Jurkat, Clone E6-1 (cell line): ENCODE measurements at regions not wholly inside any gene's neighbourhood (a gene's known extent, or its start where the extent isn't known, plus 50 kb on each side); places are given as distances from the start of the nearest gene placed in this dataset.
"Not testable (repeated sequence)": the region's sequence is repeated elsewhere in the genome, so short reads cannot be mapped to it uniquely, and the experiment has no call there.

Experiments
- DNase-seq: peaks from one replicate; pipeline ENCODE4 v3.0.0-alpha.2; 2011; ENCODE audit warnings: low read depth, low spot score
- H3K4me3 ChIP-seq: 2 replicates; pipeline ENCODE4 v1.5.1; 2011; ENCODE audit warnings: mild to moderate bottlenecking, low read length, control low read depth, moderate library complexity

DNA sequence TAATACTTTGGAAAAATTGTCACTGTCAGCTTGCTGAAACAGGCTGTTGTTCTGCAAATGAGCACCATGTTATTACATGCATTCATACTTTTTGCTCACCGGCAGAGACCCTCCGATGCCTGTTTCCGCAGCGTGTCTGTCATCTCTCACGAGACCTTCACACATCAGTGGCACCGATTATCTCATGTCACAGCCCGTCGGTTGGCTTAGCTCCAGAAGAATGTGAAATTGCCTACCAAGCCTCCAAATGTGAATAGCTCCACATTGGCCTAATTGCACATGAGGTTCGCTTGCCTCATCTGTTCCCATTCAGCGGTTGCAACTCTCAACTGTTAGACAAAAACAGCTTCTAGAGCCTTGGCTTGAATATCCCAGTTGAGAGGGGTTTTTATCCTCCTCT is 233.0 kb downstream of the ACTR3 start:
- H3K4me3 ChIP-seq, result no peak overlapping the region
- DNase-seq, result no peak

DNA sequence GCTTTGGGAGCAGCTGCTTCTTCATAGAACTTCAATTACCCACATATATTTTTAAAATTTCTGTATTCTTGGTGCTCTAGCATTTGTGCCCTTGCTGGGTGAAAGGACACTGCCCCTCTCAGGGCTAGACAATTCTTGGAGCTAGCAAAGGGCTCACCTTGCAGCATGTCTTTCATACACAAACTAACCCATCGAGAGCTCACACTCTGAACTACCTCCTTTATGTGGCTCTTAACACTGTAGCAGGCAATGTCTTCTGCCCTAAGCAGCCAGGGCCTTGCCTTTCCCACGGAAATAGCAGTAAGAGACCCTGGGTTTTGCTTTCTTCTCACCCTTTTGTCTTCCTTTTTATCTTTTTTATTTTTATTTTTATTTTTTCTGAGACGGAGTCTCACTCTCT is 234.0 kb downstream of the ACTR3 start:
- no peak overlapping the region for H3K4me3 ChIP-seq
- no peak for DNase-seq

DNA sequence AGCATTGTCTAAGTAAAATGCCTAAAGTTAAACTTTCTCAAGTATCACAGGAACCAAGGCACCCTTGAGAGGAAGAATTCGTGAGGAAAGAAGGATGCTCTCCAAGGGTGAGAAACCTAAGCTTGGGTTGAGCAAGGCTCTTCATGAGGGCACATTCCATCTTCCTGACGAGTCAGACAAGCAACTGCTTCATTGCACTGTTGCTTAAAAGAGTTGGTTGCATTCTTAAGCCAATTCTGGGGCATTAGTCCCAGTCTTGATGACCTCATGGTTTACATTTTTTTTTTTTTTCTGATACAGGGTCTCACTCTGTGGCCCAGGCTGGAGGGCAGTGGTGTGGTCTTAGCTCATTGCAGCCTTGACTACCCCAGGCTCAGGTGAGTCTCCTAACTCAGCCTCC is 237.5 kb downstream of the ACTR3 start:
- no peak for DNase-seq
- H3K4me3 ChIP-seq, result no peak overlapping the region

DNA sequence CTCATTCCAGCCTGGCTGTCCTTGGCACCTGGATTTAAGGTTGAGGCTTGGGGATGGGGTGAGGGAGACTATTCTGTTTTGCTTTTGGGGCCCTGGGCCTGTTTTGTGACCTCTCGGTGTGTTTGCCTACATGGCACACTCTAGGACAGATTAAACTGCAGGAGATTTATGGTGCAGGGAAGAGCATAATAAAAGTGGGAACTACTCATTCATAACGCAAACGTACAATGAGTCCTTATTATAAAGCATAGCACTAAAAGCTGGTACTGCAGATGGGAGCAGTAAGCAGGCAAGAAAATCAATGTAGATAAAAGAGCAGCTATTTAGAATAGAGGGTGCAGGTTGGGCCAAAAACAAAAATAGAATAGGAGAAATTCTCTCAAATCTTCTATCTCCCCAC is 238.4 kb downstream of the ACTR3 start:
- DNase-seq, result no peak

DNA sequence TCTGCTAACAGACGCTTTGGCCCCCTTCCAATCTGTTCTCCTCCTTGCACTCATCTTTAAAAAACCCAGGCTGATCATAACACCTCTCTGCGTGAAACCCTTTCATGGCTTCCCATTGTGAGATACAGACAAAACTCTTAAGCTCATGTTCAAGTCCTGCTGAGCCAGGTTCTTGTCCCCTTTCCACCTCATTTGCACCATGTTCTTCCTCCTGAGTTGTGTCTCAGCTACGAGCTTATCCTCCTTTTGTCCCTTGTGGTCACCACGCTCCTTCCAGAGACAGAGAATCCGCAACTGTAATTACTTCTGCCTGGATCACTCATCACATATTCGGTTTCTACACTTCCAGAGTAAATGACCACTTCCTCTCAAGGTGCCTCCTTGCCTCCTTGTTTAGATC is 238.8 kb downstream of the ACTR3 start:
- no peak overlapping the region for H3K4me3 ChIP-seq
- DNase-seq, result no peak

More for the DNA sequence above, 238.4 kb downstream of the ACTR3 start:
- H3K4me3 ChIP-seq, result no peak overlapping the region

DNA sequence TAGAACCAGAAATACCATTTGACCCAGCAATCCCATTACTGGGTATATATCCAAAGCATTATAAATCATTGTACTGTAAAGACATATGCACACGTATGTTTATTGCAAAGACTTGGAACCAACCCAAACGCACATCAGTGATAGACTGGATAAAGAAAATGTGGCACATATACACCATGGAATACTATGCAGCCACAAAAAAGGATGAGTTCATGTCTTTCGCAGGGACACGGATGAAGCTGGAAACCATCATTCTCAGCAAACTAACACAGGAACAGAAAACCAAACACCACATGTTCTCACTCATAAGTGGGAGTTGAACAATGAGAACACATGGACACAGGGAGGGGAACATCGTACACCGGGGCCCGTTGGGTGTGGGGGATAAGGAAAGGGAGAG is 242.2 kb downstream of the ACTR3 start:
- not testable (repeated sequence) for H3K4me3 ChIP-seq, DNase-seq

DNA sequence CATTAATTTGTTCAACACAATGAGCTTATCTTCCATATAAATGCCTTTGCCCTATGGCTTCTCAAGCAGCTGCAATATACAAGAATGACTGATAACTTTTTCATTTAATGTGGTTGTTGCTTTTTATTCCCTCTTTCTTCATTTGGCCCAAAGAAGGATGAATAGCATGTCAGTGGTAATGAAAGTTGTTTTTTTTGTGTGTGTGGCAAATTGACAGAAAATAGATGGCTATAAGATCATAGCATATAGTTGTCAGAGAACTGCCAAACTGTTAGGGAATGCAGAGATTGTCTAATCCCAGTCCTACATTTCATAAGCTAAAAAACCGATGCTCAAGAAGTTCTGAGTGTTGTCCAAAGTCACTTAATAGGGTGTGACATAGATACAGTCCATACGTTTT is 244.3 kb downstream of the ACTR3 start:
- no peak for DNase-seq
- no peak overlapping the region for H3K4me3 ChIP-seq

DNA sequence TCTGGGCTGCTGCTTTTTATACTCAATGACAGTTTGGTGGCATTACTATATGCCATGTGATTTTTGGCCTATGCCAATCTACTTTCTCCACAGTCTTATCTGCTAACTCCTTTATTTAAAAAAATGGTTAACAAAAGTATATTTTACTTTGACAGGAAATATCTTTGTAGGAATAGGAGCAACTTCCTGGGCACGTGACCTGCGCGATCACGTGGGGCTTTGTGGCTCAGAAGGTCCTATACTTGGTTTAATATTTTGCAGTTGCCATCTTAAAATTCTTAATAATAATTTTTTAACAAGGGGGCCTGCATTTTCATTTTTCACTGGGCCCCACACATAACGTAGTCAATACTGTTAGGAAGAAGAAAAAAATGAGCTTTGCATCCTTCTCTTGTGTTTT is 249.7 kb downstream of the ACTR3 start:
- H3K4me3 ChIP-seq, result no peak overlapping the region
- DNase-seq, result no peak

DNA sequence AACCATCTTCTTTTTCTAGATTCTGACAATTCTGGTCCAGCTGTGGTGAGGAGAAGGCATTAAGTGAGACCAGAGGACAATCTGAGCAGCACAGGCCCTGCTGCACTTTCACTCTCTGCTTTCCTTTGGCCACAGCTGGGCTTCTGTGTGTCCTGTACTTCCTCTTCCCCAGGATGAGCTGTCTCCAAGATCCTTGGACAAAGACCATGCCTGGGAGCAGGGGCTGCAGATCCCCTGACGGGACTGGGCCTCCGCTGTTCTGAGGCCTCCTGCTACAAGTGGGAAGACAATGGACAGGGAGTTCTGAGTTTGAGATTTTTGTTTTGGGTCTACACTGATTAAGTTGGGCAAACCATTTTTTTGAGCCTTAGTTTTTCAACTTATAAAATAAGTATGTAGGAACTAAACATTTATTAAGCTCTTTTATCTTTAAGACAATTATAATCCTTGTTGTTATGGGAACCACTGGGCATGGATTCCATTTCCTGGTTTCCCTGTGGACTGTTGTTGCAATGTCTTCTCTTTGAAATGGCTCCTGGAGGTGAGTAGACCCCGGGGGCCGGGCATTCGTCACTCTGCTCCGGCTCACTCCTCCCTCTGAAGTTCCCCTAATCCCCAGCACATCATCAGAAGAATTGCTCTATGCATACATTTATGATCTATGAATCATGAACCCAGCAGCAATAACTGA is 266.6 kb downstream of the ACTR3 start:
- DNase-seq, result no peak
- no peak overlapping the region for H3K4me3 ChIP-seq

DNA sequence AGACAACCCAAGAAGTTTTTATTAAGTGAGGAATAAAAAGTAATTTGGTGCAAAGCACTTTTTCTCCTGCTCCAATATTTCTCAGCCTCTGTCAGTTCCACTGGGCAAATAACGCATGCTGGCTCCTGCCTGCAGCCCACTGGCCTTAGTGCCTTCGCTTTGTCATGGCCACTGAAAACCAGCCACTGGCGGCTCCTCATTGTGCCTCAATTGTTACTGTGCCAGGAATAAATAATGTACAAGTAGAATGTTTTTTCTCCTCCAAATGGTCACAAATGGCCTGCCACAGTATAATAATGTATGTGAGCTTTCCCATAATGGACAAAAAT is 267.1 kb downstream of the ACTR3 start:
- H3K4me3 ChIP-seq, result no peak overlapping the region
- DNase-seq, result no peak

DNA sequence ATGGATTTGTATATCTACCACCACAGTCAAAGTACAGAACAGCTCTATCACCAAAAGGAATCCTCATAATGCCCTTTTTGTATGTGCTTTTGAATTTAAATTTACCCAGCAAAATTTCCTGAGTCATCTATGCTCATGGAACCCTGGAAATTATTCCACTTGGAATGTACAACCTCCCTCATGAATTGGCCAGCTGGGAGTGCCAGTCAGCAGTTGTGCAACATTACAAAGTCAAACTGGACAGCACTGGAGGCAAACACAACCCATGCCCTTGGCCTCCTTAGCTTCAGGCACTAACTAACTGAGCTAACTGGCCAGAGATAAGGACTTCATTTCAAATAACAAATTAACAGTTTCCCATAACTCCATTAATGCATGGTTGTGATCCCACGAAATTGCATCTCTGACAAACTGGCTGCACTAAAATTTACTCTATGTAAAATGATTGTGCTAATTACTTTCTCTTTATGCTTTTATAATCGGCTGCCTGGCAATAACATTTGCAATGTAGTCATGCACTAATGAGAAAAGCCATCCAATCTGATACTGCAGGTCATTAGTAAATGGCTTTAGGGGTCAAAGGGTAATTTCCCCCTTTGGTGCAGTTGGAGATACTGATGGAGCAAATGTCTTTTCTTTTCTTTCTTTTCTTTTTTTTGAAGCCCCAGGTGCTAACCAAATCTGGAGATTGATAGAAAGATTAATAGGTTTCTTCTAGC is 270.5 kb downstream of the ACTR3 start:
- no peak for DNase-seq
- H3K4me3 ChIP-seq, result no peak overlapping the region

DNA sequence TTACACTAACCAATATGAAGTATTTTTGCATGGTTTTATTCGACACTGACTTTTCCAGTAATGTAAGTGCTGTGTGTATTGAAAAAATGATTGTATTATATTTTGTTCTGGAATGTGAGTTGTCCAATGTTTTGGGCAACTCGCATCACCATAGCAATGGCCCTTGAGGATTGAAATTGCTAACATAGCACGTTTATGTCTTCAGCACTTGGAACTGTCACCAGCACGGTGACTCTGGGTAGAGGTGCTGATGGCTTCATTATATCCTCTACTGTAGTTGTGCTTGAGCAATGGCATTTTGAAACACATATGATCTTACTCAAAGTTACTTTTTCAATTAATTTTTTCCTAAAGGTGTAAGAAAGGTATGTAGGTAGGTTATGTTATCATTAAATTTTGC is 271.5 kb downstream of the ACTR3 start:
- H3K4me3 ChIP-seq, result no peak overlapping the region

DNA sequence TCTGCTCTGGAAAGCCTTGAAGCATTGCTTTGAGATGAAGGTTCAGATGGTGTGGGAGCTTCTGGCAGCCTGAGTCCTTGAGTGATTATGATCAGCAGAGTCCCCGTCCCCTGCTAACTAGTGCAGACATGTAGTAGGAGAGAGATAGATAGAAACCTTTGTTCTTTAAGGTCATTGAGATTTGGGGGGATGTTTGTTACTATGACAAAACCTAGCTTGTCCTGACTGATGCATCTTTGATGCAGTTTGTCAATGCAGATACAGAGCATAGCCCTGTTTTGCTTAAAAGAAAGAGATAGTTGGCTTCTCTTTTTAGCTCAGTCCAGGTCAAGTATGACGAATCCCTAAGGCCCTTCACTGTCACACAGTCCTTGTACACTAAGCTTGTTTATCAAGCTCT is 274.6 kb upstream of the DPP10 start:
- no peak overlapping the region for H3K4me3 ChIP-seq
- no peak for DNase-seq

More for the DNA sequence above, 271.5 kb downstream of the ACTR3 start:
- no peak for DNase-seq

DNA sequence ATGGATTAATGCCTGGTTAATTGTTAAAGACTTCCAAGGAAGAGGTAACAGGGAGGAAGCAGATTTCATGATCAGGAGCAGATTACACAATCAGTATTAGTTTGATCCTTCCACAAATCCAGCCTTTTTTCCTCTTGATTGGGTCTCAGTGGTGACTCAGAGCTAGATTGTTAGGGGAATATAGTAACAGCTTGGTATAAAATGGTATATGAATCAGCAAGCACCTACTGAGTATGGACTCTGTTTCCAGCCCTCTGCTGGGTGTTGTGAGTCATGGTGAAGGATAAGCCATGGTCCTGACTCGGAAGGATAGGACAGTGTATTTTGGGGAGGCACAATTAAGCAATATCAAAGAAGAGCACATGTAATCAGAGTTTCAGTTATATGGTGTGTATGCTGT is 272.4 kb upstream of the DPP10 start:
- no peak for DNase-seq
- no peak overlapping the region for H3K4me3 ChIP-seq

DNA sequence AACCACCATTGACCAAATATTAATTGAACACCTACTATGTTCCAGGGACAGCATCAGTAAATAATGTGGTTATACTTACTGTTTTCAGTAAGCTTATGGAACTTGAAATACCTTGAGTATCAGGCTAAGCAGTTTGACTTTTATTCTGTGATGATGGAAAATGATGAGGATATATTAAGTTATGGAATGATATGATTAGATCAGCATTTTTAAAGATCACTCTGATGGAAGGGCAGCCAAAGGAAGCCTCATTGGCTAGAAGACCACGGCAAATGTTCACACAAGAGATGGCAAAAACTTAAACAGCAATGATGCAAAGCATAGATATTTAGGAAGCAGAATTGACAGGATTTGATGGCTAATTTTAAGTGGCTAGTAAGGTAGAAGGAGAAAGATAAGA is 266.9 kb upstream of the DPP10 start:
- no peak overlapping the region for H3K4me3 ChIP-seq

DNA sequence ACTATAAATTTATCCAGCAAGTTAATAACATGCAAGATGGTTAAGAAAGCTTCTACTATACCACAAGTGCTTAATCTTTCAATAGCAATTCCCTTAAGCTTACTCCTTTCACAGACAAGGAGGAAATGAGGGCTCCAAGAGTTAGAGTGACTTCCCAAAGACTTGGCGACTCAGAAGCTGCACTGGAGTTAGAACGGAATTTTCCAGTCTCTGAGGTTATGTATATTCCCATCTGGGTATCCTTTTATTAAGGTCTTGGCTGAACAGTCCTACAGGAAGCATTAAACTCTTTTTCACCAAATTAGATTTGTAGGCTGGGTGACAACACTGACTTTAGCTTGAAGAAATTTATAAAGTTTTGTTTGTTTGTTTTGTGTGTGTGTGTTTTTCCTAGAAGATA is 256.9 kb upstream of the DPP10 start:
- H3K4me3 ChIP-seq, result no peak overlapping the region
- no peak for DNase-seq

More for the DNA sequence above, 266.9 kb upstream of the DPP10 start:
- DNase-seq, result no peak

DNA sequence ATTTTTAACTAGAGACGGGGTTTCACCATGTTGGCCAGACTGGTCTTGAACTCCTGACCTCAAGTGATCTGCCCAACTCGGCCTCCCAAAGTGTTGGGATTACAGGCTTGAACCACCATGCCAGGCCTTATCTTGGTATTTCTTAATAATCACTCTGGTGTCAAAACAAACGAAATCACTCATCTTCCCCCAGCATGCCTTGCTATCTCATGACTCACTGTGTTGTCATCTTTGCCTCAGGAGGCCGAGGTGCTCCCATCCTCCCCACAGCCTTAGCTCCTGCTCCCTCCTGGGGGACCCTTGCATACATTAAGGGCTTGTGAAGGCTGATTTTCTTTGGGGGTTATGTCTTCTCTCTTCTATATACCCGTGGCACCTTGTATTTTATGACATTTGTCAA is 250.1 kb upstream of the DPP10 start:
- no peak for DNase-seq
- no peak overlapping the region for H3K4me3 ChIP-seq

DNA sequence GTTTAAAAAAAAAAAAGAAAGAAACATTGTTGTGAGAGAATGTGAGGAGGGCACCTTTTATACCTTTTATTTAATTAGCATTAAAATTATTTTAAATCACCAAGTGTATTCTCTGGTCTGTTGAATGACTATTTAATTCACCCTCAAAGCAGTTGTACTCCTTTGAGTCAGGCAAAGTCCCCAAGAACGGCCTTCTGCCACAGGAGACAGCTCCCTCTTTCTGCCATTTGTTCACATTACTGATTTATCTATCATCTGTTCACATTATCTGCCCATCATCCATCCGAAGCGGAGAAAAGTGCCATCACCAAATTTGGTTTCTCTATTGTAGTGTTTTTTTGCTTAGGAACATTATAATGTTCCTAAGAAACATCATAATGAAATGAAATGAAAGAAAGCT is 240.7 kb upstream of the DPP10 start:
- DNase-seq, result no peak
- no peak overlapping the region for H3K4me3 ChIP-seq

DNA sequence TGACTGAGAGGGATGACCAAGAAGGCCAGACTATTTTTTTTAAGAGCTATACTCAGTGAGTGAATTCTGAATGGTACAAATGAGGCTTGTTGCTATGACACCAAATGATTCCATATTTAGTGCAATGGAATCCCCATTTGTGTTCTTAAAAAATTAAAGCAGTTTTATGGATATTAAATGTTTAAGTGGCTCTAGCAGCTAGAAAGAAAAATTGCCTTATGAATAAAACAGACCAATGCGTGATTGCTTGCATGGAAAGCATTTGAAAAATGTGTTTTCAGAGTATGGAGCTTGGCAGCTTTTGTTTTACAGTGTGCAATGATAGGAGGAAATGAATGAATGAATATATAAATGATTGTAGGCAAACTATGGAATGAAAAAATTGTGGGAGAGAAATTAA is 238.8 kb upstream of the DPP10 start:
- DNase-seq, result no peak
- H3K4me3 ChIP-seq, result no peak overlapping the region

DNA sequence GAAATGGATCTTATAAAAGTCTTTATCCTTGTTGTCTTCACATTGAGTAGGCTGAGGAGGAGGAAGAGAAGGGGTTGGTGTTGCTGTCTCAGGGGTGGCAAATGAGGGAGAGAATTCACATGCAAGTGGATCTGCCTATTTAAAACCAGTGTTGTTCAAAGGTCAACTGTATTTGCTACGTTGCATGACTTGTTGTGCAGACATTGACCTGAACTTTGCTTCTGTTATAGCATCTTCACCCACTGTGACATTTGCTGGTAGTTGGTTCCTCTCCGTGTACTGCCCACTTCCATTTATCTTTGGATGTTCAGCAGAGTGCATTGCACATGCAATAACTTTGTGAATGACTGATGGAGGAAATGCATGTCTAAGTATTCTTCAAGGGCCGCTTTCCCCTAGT is 228.6 kb upstream of the DPP10 start:
- DNase-seq, result no peak
- no peak overlapping the region for H3K4me3 ChIP-seq

DNA sequence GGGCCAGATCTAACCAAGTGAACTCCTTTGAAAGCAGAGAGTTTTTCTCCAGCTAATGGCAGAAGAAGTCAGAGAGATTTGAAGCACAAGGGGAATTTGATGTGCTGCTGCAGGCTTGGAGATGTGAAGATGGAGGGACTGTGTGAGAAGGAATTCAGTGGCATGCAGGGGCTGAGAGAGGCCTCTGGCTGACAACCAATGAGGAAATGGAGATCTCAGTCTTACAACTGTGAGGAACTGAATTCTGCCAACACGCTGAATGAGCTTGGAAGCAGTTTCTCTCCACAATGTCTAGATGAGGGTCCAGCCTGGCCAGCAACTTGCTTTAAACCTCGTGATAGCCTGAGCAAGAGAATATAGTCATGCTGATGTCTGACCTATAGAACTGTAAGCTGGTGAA is 224.1 kb upstream of the DPP10 start:
- H3K4me3 ChIP-seq, result no peak overlapping the region

More for the DNA sequence above, 224.1 kb upstream of the DPP10 start:
- no peak for DNase-seq
